ENCODE measurements at regions not wholly inside any gene's neighbourhood (a gene's known extent, or its start where the extent isn't known, plus 50 kb on each side); places are given as distances from the start of the nearest gene placed in this dataset.
A peak's percentile ranks its signal among the peaks of the same experiment; 100 is the strongest.

DNA sequence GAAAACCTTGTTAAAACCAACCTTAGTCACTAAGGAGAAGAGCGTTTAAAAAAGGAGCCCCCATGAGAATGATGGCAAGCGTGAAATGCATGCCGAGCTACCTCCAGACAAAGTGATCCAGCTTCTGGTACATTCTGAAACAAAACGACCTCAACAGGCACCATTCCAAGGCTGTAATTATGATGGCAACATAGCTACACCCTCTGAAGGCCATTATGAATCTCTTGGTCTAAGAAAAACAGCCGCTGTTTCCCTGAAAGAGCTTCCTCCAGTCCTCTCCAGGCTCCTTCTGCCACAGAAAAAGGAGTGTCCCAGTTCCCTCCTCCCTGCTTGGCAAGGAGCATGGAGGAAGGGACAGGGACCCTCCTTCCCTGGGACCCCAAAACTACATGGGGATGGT lies 50.0 kb upstream of the ABLIM1 start:
- H3K27ac ChIP-seq (replicated peaks): peak overlapping the region; percentile 91
- no peaks in the 10 kb centered on the region for H3K36me3 ChIP-seq
- TF ChIP-seq, protein P1, sequence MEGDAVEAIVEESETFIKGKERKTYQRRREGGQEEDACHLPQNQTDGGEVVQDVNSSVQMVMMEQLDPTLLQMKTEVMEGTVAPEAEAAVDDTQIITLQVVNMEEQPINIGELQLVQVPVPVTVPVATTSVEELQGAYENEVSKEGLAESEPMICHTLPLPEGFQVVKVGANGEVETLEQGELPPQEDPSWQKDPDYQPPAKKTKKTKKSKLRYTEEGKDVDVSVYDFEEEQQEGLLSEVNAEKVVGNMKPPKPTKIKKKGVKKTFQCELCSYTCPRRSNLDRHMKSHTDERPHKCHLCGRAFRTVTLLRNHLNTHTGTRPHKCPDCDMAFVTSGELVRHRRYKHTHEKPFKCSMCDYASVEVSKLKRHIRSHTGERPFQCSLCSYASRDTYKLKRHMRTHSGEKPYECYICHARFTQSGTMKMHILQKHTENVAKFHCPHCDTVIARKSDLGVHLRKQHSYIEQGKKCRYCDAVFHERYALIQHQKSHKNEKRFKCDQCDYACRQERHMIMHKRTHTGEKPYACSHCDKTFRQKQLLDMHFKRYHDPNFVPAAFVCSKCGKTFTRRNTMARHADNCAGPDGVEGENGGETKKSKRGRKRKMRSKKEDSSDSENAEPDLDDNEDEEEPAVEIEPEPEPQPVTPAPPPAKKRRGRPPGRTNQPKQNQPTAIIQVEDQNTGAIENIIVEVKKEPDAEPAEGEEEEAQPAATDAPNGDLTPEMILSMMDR (IDR thresholded peaks at IDR 0.05; ENCODE audit: borderline replicate concordance): no peak
- intact Hi-C loops (cut with micrococcal nuclease): loop anchor here (10.0 kb wide), 1 partner anchor 233 kb away; no protein-coding TSS in a partner anchor
- H3K27me3 ChIP-seq (ENCODE audit: low read depth): no peaks in the 10 kb centered on the region
- no peaks in the 10 kb centered on the region for H3K9me3 ChIP-seq (replicated peaks)
- peaks cover 94% of the 10 kb centered on the region for H3K4me1 ChIP-seq
- no peak overlapping the region for H3K4me3 ChIP-seq
- no peak for DNase-seq

GRCh38 chr10:114708717-114709335 lies 50.8 kb upstream of the ABLIM1 start:
- no peak overlapping the region for H3K4me3 ChIP-seq
- DNase-seq: no peak
- no peaks in the 10 kb centered on the region for H3K9me3 ChIP-seq (replicated peaks)
- H3K36me3 ChIP-seq: no peaks in the 10 kb centered on the region
- intact Hi-C loops (cut with micrococcal nuclease): loop anchor here (10.0 kb wide), 1 partner anchor 234 kb away; no protein-coding TSS in a partner anchor
- H3K4me1 ChIP-seq: peaks cover 97% of the 10 kb centered on the region
- H3K27me3 ChIP-seq (ENCODE audit: low read depth): no peaks in the 10 kb centered on the region
- H3K27ac ChIP-seq (replicated peaks): peak overlapping the region; percentile 91
- TF ChIP-seq, protein P1 (IDR thresholded peaks at IDR 0.05; ENCODE audit: borderline replicate concordance): no peak

DNA sequence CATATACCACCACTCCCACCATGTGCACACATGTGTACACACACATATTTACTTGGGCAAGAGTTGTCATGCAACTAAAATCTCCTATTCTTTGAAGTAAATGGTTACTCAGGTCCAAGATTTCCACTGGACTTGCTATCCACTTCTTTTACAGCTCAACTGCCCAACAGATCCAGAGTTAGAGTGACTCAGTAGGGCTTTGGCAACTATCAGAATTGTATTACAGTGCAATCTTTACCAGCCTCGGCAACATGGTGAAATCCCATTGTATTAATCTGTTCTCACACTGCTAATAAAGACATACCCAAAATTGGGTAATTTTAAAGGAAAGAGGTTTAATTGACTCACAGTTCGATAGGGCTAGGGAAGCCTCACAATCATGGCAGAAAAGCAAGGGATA lies 51.9 kb upstream of the ABLIM1 start:
- Histone ChIP-seq H3K27ac (replicated peaks) (peak overlapping the region; percentile 91), H3K36me3 (no peaks in the 10 kb centered on the region), H3K4me3 (no peak overlapping the region), H3K27me3 (ENCODE audit: low read depth) (no peaks in the 10 kb centered on the region), H3K9me3 (replicated peaks) (no peaks in the 10 kb centered on the region), H3K4me1 (peaks cover 98% of the 10 kb centered on the region)
- DNase-seq: no peak
- intact Hi-C loops (cut with micrococcal nuclease): loop anchor here (10.0 kb wide), 2 partner anchors 55 to 235 kb away; no protein-coding TSS in a partner anchor
- TF ChIP-seq, protein P1 (IDR thresholded peaks at IDR 0.05; ENCODE audit: borderline replicate concordance): no peak

GRCh38 chr10:114711176-114711868 lies 53.2 kb upstream of the ABLIM1 start:
- intact Hi-C loops (cut with micrococcal nuclease): loop anchor here (10.0 kb wide), 1 partner anchor 53 kb away; no protein-coding TSS in a partner anchor
- H3K27ac ChIP-seq (replicated peaks): peak overlapping the region; percentile 91
- H3K4me1 ChIP-seq: peaks cover 100% of the 10 kb centered on the region
- no peak overlapping the region for H3K4me3 ChIP-seq
- TF ChIP-seq, protein P1 (IDR thresholded peaks at IDR 0.05; ENCODE audit: borderline replicate concordance): no peak
- H3K36me3 ChIP-seq: no peaks in the 10 kb centered on the region
- no peaks in the 10 kb centered on the region for H3K9me3 ChIP-seq (replicated peaks)
- no peaks in the 10 kb centered on the region for H3K27me3 ChIP-seq (ENCODE audit: low read depth)
- DNase-seq: no peak

DNA sequence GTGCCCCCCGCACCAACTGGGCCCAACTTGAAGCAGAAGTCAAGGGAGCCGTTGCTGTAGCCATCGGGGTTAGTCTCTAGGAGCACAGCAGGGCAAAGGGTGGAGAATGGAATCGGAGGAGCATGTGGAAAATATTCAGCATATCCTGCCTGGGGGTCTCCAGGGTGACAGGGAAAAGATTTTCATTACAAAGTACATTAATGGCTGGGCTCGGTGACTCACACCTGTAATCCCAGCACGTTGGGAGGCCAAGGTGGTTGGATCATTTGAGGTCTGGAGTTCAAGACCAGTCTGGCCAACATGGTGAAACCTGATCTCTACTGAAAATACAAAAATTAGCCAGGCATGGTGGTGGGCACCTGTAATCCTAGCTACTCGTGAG lies 53.8 kb upstream of the ABLIM1 start:
- Histone ChIP-seq H3K27me3 (ENCODE audit: low read depth) (no peaks in the 10 kb centered on the region), H3K4me1 (peaks cover 100% of the 10 kb centered on the region), H3K36me3 (no peaks in the 10 kb centered on the region), H3K4me3 (no peak overlapping the region), H3K27ac (replicated peaks) (peak overlapping the region; percentile 91), H3K9me3 (replicated peaks) (no peaks in the 10 kb centered on the region)
- DNase-seq: no peak
- intact Hi-C loops (cut with micrococcal nuclease): loop anchor here (10.0 kb wide), 1 partner anchor 53 kb away; no protein-coding TSS in a partner anchor
- TF ChIP-seq, protein P1 (IDR thresholded peaks at IDR 0.05; ENCODE audit: borderline replicate concordance): no peak
